ENCODE measurements at regions not wholly inside any gene's neighbourhood (a gene's known extent, or its start where the extent isn't known, plus 50 kb on each side); places are given as distances from the start of the nearest gene placed in this dataset.

GRCh38 chr13:30826911-30827577 lies 79.0 kb upstream of the MEDAG start:
- no peak overlapping the region for H3K4me2 ChIP-seq (ENCODE audit: low read length)
- H4K20me1 ChIP-seq (ENCODE audit: insufficient read depth, low read length) = no peaks in the 10 kb centered on the region
- ChIA-PET POLR2A (no interaction called here), CTCF (ENCODE audit: unreplicated experiment) (no interaction called here)
- DNase-seq (ENCODE audit: low spot score) = no peak
- no peak overlapping the region for H2AFZ ChIP-seq (ENCODE audit: low read length)
- BruUV-seq (replicated peaks) = no TSS peak
- H3K79me2 ChIP-seq (ENCODE audit: insufficient read depth, low read depth, low read length) = no peaks in the 10 kb centered on the region
- H3K36me3 ChIP-seq (ENCODE audit: insufficient read depth, low read length) = no peaks in the 10 kb centered on the region
- intact Hi-C loops (cut with micrococcal nuclease; ENCODE audit: unreplicated experiment) = no loop called here
- no peaks in the 10 kb centered on the region for H3K9me3 ChIP-seq (ENCODE audit: low read length)
- no peaks in the 10 kb centered on the region for H3K9me2 ChIP-seq (ENCODE audit: insufficient read depth, low read length)
- TF ChIP-seq EZH2phosphoT487 (IDR thresholded peaks at IDR 0.05; ENCODE audit: borderline replicate concordance, low read depth, low read length) = no peak
- TF ChIP-seq CTCF (conservative IDR thresholded peaks at IDR 0.05; ENCODE audit: low read length) = no peak
- H3K4me1 ChIP-seq (ENCODE audit: insufficient read depth, low read length, poor library complexity, severe bottlenecking) = peaks cover 4% of the 10 kb centered on the region
- H3K27ac ChIP-seq (ENCODE audit: low read depth, low read length, poor library complexity, severe bottlenecking) = no peak overlapping the region
- H3K4me3 ChIP-seq (ENCODE audit: low read depth, low read length, poor library complexity, severe bottlenecking) = no peak overlapping the region

- Histone ChIP-seq H3K4me1 (ENCODE audit: insufficient read depth, low read length, poor library complexity, severe bottlenecking) (peaks cover 4% of the 10 kb centered on the region), H3K9me2 (ENCODE audit: insufficient read depth, low read length) (no peaks in the 10 kb centered on the region), H3K4me2 (ENCODE audit: low read length) (no peak overlapping the region), H3K27ac (ENCODE audit: low read depth, low read length, poor library complexity, severe bottlenecking) (no peak overlapping the region), H3K4me3 (ENCODE audit: low read depth, low read length, poor library complexity, severe bottlenecking) (no peak overlapping the region), H4K20me1 (ENCODE audit: insufficient read depth, low read length) (no peaks in the 10 kb centered on the region), H2AFZ (ENCODE audit: low read length) (no peak overlapping the region), H3K36me3 (ENCODE audit: insufficient read depth, low read length) (no peaks in the 10 kb centered on the region), H3K9me3 (ENCODE audit: low read length) (no peaks in the 10 kb centered on the region), H3K79me2 (ENCODE audit: insufficient read depth, low read depth, low read length) (no peaks in the 10 kb centered on the region)
- POLR2A ChIA-PET = no interaction called here
- intact Hi-C loops (cut with micrococcal nuclease; ENCODE audit: unreplicated experiment) = no loop called here
- no peak for DNase-seq (ENCODE audit: low spot score)
- BruUV-seq (replicated peaks) = no TSS peak
- TF ChIP-seq EZH2phosphoT487 (IDR thresholded peaks at IDR 0.05; ENCODE audit: borderline replicate concordance, low read depth, low read length) (no peak), CTCF (conservative IDR thresholded peaks at IDR 0.05; ENCODE audit: low read length) (no peak)
- CTCF ChIA-PET (ENCODE audit: unreplicated experiment) = no interaction called here
Measured at GRCh38 chr13:30827578-30827925, 78.5 kb upstream of the MEDAG start.

GRCh38 chr13:30829145-30829832 lies 76.8 kb upstream of the MEDAG start:
- H3K9me2 ChIP-seq (ENCODE audit: insufficient read depth, low read length) = no peaks in the 10 kb centered on the region
- intact Hi-C loops (cut with micrococcal nuclease; ENCODE audit: unreplicated experiment) = no loop called here
- H4K20me1 ChIP-seq (ENCODE audit: insufficient read depth, low read length) = no peaks in the 10 kb centered on the region
- no peak for TF ChIP-seq CTCF (conservative IDR thresholded peaks at IDR 0.05; ENCODE audit: low read length)
- TF ChIP-seq EZH2phosphoT487 (IDR thresholded peaks at IDR 0.05; ENCODE audit: borderline replicate concordance, low read depth, low read length) = no peak
- no peak overlapping the region for H3K27ac ChIP-seq (ENCODE audit: low read depth, low read length, poor library complexity, severe bottlenecking)
- no TSS peak for BruUV-seq (replicated peaks)
- DNase-seq (ENCODE audit: low spot score) = no peak
- H3K4me1 ChIP-seq (ENCODE audit: insufficient read depth, low read length, poor library complexity, severe bottlenecking) = no peaks in the 10 kb centered on the region
- no peak overlapping the region for H3K4me2 ChIP-seq (ENCODE audit: low read length)
- no peaks in the 10 kb centered on the region for H3K79me2 ChIP-seq (ENCODE audit: insufficient read depth, low read depth, low read length)
- no peak overlapping the region for H2AFZ ChIP-seq (ENCODE audit: low read length)
- POLR2A ChIA-PET = no interaction called here
- H3K9me3 ChIP-seq (ENCODE audit: low read length) = no peaks in the 10 kb centered on the region
- no peak overlapping the region for H3K4me3 ChIP-seq (ENCODE audit: low read depth, low read length, poor library complexity, severe bottlenecking)
- CTCF ChIA-PET (ENCODE audit: unreplicated experiment) = no interaction called here
- H3K36me3 ChIP-seq (ENCODE audit: insufficient read depth, low read length) = no peaks in the 10 kb centered on the region
